ENCODE measurements at regions not wholly inside any gene's neighbourhood (a gene's known extent, or its start where the extent isn't known, plus 50 kb on each side); places are given as distances from the start of the nearest gene placed in this dataset.

GRCh38 chr12:94031763-94032162 is 116.6 kb upstream of the PLXNC1 start:
- TF ChIP-seq, protein P1, sequence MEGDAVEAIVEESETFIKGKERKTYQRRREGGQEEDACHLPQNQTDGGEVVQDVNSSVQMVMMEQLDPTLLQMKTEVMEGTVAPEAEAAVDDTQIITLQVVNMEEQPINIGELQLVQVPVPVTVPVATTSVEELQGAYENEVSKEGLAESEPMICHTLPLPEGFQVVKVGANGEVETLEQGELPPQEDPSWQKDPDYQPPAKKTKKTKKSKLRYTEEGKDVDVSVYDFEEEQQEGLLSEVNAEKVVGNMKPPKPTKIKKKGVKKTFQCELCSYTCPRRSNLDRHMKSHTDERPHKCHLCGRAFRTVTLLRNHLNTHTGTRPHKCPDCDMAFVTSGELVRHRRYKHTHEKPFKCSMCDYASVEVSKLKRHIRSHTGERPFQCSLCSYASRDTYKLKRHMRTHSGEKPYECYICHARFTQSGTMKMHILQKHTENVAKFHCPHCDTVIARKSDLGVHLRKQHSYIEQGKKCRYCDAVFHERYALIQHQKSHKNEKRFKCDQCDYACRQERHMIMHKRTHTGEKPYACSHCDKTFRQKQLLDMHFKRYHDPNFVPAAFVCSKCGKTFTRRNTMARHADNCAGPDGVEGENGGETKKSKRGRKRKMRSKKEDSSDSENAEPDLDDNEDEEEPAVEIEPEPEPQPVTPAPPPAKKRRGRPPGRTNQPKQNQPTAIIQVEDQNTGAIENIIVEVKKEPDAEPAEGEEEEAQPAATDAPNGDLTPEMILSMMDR (IDR thresholded peaks at IDR 0.05), result no peak
- no peak for TF ChIP-seq POLR2A (IDR thresholded peaks at IDR 0.05)

Data from Peyer's patch (tissue), 4 donors.